Right lobe of liver (tissue), 6 donors: ENCODE measurements at regions not wholly inside any gene's neighbourhood (a gene's known extent, or its start where the extent isn't known, plus 50 kb on each side); places are given as distances from the start of the nearest gene placed in this dataset.

Experiments used
- ATAC-seq, 4 donors: fragments of 200-7000 bp; cut with Tn5 transposase; one replicate each; pipeline ENCODE4 v1.9.1; 2020; ENCODE audit warnings: mild to moderate bottlenecking in 4 of 4, moderate library complexity in 4 of 4
- DNase-seq, 3 donors: peaks; one replicate each; pipeline ENCODE4 v3.0.0-alpha.2; 2020
- H3K27ac ChIP-seq, 3 donors: fragments of 200-600 bp; one replicate each; pipeline ENCODE4 v1.8.0; 2022
- H3K27me3 ChIP-seq, 2 donors: fragments of 200-600 bp; one replicate each; pipeline ENCODE4 v1.8.0; 2022
- H3K36me3 ChIP-seq, 4 donors: fragments of 200-600 bp; sonication (generic) in 1 of 4; one replicate each; pipeline versions ENCODE4 v1.5.1 to v1.8.0; 2017 to 2022; ENCODE audit warnings: control low read depth in 1 of 4
- H3K4me1 ChIP-seq, 4 donors: fragments of 200-600 bp; sonication (generic) in 1 of 4; one replicate each; pipeline versions ENCODE4 v1.5.1 to v1.8.0; 2017 to 2022; ENCODE audit warnings: control low read depth in 1 of 4
- H3K4me3 ChIP-seq, 3 donors: fragments of 200-600 bp; one replicate each; pipeline ENCODE4 v1.8.0; 2022
- H3K9me3 ChIP-seq, 4 donors: fragments of 200-600 bp; sonication (generic) in 1 of 4; one replicate each; pipeline versions ENCODE4 v1.5.1 to v1.8.0; 2017 to 2022; ENCODE audit warnings: control low read depth in 1 of 4
- CTCF ChIP-seq, 4 donors: fragments of 200-600 bp in 3 of 4; fragments of 450-650 bp in 1 of 4; IDR thresholded peaks; one replicate each; pipeline versions ENCODE4 v1.5.1 to v1.8.0; 2016 to 2022; ENCODE audit warnings: antibody characterized with exemption in 4 of 4, mild to moderate bottlenecking in 2 of 4
- POLR2A ChIP-seq: fragments of 450-650 bp; IDR thresholded peaks from one replicate; pipeline ENCODE4 v1.6.1; 2017; ENCODE audit warnings: antibody characterized with exemption, mild to moderate bottlenecking
- WGBS: methylation state at CpG from one replicate; pipeline ENCODE4 v1.1.6; 2018; ENCODE audit warnings: low coverage, low lambda C conversion rate; ENCODE audit not compliant: insufficient coverage; ENCODE audit errors: missing lambda C conversion rate; 5-methylcytosine and 5-hydroxymethylcytosine counted together
- intact Hi-C, 2 donors: fragments of 100-400 bp; cut with DNase I; formaldehyde crosslinking; loops; one replicate each; pipeline versions ENCODE4 v1.11.2 to v1.14.1; 2022
- donor health status: DM: no; HTN: yes; CAD: no.
- donor health status: DM: no; HTN: no; CAD: no.
- donor health status: DM: no; HTN: no; CAD: no.
- donor health status: DM: no; HTN: yes; CAD: no.
- donor health status: DM: no; HTN: yes; CAD: no.

GRCh38 chr14:37698840-37699777 is 103.7 kb downstream of the TTC6 start:
- ATAC-seq: peak in 1 of 4 donors; percentile 22
- intact Hi-C loops: no loop called here
- 86% methylated on average over 4 of the region's 4 CpGs for WGBS
- TF ChIP-seq POLR2A (no peak), CTCF (IDR thresholded peaks at IDR 0.05) (no peak)
- H3K4me1 ChIP-seq: peaks cover 0 to 6% (median 0%) of the 10 kb centered on the region in 4 donors
- DNase-seq: no peak
- H3K9me3 ChIP-seq: no peaks in the 10 kb centered on the region
- H3K27me3 ChIP-seq: no peaks in the 10 kb centered on the region
- H3K36me3 ChIP-seq: no peaks in the 10 kb centered on the region
- no peak overlapping the region for H3K4me3 ChIP-seq
- H3K27ac ChIP-seq: no peak overlapping the region

- 63% methylated on average over 2 of the region's 2 CpGs for WGBS
Observed at GRCh38 chr14:37707716-37708115, 112.3 kb downstream of the TTC6 start.

GRCh38 chr14:37708481-37708880 is 113.1 kb downstream of the TTC6 start:
- H3K27me3 ChIP-seq: no peaks in the 10 kb centered on the region
- WGBS: 38% methylated on average over 2 of the region's 2 CpGs
- no peak for DNase-seq
- no peaks in the 10 kb centered on the region for H3K36me3 ChIP-seq
- TF ChIP-seq CTCF (IDR thresholded peaks at IDR 0.05) (no peak), POLR2A (no peak)
- ATAC-seq: no peak
- intact Hi-C loops: no loop called here
- H3K27ac ChIP-seq: no peak overlapping the region
- no peak overlapping the region for H3K4me3 ChIP-seq
- H3K4me1 ChIP-seq: peaks cover 0 to 19% (median 3%) of the 10 kb centered on the region in 4 donors
- no peaks in the 10 kb centered on the region for H3K9me3 ChIP-seq

More at GRCh38 chr14:37707716-37708115, 112.3 kb downstream of the TTC6 start:
- DNase-seq: no peak
- H3K27me3 ChIP-seq: no peaks in the 10 kb centered on the region
- no peaks in the 10 kb centered on the region for H3K9me3 ChIP-seq
- no peak overlapping the region for H3K4me3 ChIP-seq
- ATAC-seq: no peak
- H3K36me3 ChIP-seq: no peaks in the 10 kb centered on the region
- intact Hi-C loops: no loop called here
- H3K27ac ChIP-seq: no peak overlapping the region
- H3K4me1 ChIP-seq: peaks cover 0 to 19% (median 3%) of the 10 kb centered on the region in 4 donors
- TF ChIP-seq CTCF (IDR thresholded peaks at IDR 0.05): no peak
- no peak for TF ChIP-seq POLR2A

GRCh38 chr14:37709419-37710195 is 114.2 kb downstream of the TTC6 start:
- Histone ChIP-seq H3K9me3 (no peaks in the 10 kb centered on the region), H3K36me3 (no peaks in the 10 kb centered on the region), H3K4me1 (peaks cover 0 to 19% (median 3%) of the 10 kb centered on the region in 4 donors), H3K27me3 (no peaks in the 10 kb centered on the region), H3K27ac (no peak overlapping the region), H3K4me3 (no peak overlapping the region)
- intact Hi-C loops: loop anchor here in 1 of 2 donors (10.0 kb wide), 1 partner anchor 165 kb away; no protein-coding TSS in a partner anchor
- 31% methylated on average over 3 of the region's 3 CpGs for WGBS
- peak; percentile 46 to 56 (median 51) for TF ChIP-seq CTCF (IDR thresholded peaks at IDR 0.05)
- TF ChIP-seq POLR2A: no peak
- DNase-seq (no peak), ATAC-seq (peak in 3 of 4 donors; percentile 65 to 67 (median 66))
